ENCODE measurements at regions not wholly inside any gene's neighbourhood (a gene's known extent, or its start where the extent isn't known, plus 50 kb on each side); places are given as distances from the start of the nearest gene placed in this dataset.

DNA sequence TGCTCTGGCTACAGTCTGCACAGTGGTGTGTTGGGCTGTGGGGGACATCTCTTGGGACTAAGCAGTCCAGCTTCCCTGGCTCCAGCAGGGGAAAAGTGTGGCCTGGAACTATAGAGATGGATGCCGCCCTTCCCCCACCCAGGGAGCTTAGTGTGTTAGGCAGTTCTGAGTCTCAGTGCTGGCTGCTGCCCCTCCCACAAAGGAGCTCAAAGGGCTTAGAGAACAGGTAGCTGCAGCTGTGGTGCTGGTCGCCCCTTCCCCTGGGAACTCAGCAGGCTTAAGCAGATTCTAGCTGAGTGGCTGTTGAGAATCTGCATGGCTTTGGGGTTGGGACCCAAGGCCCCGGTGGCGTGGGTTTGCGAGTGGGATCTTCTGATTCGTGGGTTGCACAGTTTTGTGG lies 190.8 kb downstream of the PDCD6IP start:
- TF ChIP-seq POLR2A (IDR thresholded peaks at IDR 0.05; ENCODE audit: low read length) = no peak
- TF ChIP-seq GATA1 (IDR thresholded peaks at IDR 0.05; ENCODE audit: low read depth, low read length) = no peak
